ENCODE measurements at regions not wholly inside any gene's neighbourhood (a gene's known extent, or its start where the extent isn't known, plus 50 kb on each side); places are given as distances from the start of the nearest gene placed in this dataset.

DNA sequence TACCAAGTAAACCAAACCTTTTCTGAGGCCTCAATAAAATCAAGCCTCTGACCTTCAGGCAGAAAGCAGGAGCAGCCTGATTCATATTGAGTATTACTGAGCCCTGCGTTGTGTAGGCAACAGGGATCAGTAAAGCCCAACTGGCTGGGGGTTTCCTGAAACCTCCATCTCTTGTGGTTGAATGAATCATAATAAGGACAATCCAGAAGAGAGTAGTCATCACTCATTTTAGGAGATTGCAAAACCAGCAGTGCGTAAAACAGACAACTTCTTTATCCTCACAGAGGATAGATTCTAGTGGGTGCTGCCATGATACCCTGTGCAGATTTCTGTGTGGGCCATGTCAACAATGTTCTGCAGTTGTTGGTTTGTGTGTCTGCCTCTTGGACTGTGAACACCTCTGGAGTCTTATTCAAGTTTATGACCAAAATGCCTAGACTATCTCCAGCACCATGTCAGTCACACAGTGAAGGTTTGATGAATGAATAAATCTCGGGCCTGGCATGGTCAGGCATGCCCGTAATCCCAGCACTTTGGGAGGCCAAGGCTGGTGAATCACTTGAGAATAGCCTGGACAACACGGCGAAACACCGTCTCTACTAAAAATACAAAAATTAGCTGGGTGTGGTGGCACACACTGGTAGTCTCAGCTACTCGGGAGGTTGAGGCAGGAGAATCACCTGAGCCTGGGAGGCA lies 51.8 kb upstream of the RAB27B start:
- ChIA-PET CTCF (no interaction called here), POLR2A (interaction anchor here (0.7 kb wide), 1 partner anchor 517 kb away, joined by 7 read pairs; no protein-coding TSS in a partner anchor)
- H3K27ac ChIP-seq (ENCODE audit: low read depth, low read length), result peak overlapping the region; percentile 94
- TF ChIP-seq, protein P1, sequence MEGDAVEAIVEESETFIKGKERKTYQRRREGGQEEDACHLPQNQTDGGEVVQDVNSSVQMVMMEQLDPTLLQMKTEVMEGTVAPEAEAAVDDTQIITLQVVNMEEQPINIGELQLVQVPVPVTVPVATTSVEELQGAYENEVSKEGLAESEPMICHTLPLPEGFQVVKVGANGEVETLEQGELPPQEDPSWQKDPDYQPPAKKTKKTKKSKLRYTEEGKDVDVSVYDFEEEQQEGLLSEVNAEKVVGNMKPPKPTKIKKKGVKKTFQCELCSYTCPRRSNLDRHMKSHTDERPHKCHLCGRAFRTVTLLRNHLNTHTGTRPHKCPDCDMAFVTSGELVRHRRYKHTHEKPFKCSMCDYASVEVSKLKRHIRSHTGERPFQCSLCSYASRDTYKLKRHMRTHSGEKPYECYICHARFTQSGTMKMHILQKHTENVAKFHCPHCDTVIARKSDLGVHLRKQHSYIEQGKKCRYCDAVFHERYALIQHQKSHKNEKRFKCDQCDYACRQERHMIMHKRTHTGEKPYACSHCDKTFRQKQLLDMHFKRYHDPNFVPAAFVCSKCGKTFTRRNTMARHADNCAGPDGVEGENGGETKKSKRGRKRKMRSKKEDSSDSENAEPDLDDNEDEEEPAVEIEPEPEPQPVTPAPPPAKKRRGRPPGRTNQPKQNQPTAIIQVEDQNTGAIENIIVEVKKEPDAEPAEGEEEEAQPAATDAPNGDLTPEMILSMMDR (IDR thresholded peaks at IDR 0.05; ENCODE audit: low read depth, low read length), result no peak
- H3K9me3 ChIP-seq (ENCODE audit: control insufficient read depth, insufficient read depth, low read length), result 0 out of 2 replicates have a peak, but pooled peaks cover 3% of the 10 kb centered on the region
- DNase-seq (ENCODE audit: low read depth, low spot score), result peak; percentile 93
- H3K4me3 ChIP-seq (ENCODE audit: low read depth, low read length), result no peak overlapping the region
- no peaks in the 10 kb centered on the region for H3K27me3 ChIP-seq (ENCODE audit: control insufficient read depth, insufficient read depth, low read length)

DNA sequence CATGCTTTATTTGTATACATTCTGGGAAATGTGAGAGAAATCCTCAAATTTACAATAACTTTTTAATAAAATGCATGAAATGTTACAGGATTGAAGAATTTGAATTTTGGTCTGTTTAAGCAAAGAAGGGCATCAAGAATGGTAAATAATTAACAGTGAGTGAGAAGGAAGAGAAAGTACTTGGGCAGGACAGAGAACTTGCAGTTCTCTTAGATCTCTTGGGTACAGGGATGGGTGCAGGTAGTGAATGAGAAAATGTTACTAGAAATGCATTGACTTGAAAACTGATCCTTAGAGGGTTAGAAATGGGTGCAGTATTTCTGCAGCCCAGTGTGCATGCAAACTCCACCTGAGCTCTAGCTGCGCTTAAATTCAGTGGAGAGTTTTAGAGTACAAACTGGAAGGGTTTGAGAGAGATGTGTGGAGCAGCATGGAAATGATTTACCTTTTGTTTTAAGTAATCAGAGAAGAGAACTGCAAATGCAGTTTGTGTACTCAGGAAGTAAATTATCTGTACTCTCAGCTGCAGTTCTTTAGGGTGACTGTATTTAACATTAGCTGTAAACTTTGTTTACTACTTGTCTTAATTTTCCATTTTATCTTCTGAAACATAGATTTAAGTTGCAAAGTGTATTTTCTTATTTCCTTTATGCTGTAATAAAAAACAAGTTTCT lies 51.0 kb upstream of the RAB27B start:
- H3K4me3 ChIP-seq (ENCODE audit: low read depth, low read length), result no peak overlapping the region
- POLR2A ChIA-PET, result no interaction called here

DNA sequence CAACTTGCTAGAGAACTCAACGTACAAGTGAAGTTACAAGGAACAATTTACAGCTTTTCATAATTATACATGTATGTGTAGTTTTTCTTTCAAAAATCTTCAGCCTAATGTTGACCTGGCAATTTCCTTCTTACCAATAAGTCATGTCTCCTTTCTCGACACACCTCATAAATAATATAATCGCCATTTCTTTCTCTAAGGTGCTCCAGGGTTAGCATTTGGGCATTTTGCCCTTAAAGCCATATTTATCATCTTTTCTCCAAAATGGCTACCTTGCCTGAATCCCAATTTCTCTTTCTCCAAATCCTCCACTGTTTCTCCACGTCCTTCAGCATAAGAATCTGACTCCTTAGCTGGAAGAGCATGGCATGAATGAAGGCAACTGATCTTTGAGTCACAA lies 50.3 kb upstream of the RAB27B start:
- H3K27me3 ChIP-seq (ENCODE audit: control insufficient read depth, insufficient read depth, low read length), result no peaks in the 10 kb centered on the region
- CTCF ChIA-PET, result interaction anchor here (0.6 to 1.0 kb wide), 3 partner anchors 25 to 964 kb away, joined by 3 to 4 read pairs (median 4); no protein-coding TSS in a partner anchor

More for the DNA sequence above, 51.0 kb upstream of the RAB27B start:
- CTCF ChIA-PET, result no interaction called here
- no peaks in the 10 kb centered on the region for H3K27me3 ChIP-seq (ENCODE audit: control insufficient read depth, insufficient read depth, low read length)
- H3K27ac ChIP-seq (ENCODE audit: low read depth, low read length), result no peak overlapping the region
- DNase-seq (ENCODE audit: low read depth, low spot score), result no peak
- 0 out of 2 replicates have a peak, but pooled peaks cover 3% of the 10 kb centered on the region for H3K9me3 ChIP-seq (ENCODE audit: control insufficient read depth, insufficient read depth, low read length)
- TF ChIP-seq, protein P1 (IDR thresholded peaks at IDR 0.05; ENCODE audit: low read depth, low read length), result no peak

More for the DNA sequence above, 50.3 kb upstream of the RAB27B start:
- POLR2A ChIA-PET, result no interaction called here
- DNase-seq (ENCODE audit: low read depth, low spot score), result no peak
- H3K4me3 ChIP-seq (ENCODE audit: low read depth, low read length), result no peak overlapping the region
- no peak overlapping the region for H3K27ac ChIP-seq (ENCODE audit: low read depth, low read length)
- TF ChIP-seq, protein P1 (IDR thresholded peaks at IDR 0.05; ENCODE audit: low read depth, low read length), result no peak
- 0 out of 2 replicates have a peak, but pooled peaks cover 3% of the 10 kb centered on the region for H3K9me3 ChIP-seq (ENCODE audit: control insufficient read depth, insufficient read depth, low read length)
